HFF-Myc (cell line): ENCODE measurements at regions not wholly inside any gene's neighbourhood (a gene's known extent, or its start where the extent isn't known, plus 50 kb on each side); places are given as distances from the start of the nearest gene placed in this dataset.
A peak's percentile ranks its signal among the peaks of the same experiment; 100 is the strongest.

Experiments used
- DNase-seq: peaks from one replicate; pipeline ENCODE4 v3.0.0-alpha.2; 2011; ENCODE audit warnings: low read depth; ENCODE audit errors: extremely low read depth
- H3K4me3 ChIP-seq: replicated peaks from 2 replicates; pipeline ENCODE4 v1.5.1; 2011; ENCODE audit warnings: low read depth, mild to moderate bottlenecking, control low read depth, low read length
- CTCF ChIP-seq: IDR thresholded peaks from 2 replicates; pipeline ENCODE4 v1.5.1; 2012; ENCODE audit warnings: mild to moderate bottlenecking, low read depth, low read length, control low read depth; ENCODE audit errors: missing control alignments

GRCh38 chr2:70385966-70386595 lies 84.2 kb upstream of the FAM136A start:
- no peak for DNase-seq
- TF ChIP-seq CTCF = no peak
- no peak overlapping the region for H3K4me3 ChIP-seq

GRCh38 chr2:70385204-70385603 lies 83.3 kb upstream of the FAM136A start:
- TF ChIP-seq CTCF = no peak
- DNase-seq = no peak
- no peak overlapping the region for H3K4me3 ChIP-seq

DNA sequence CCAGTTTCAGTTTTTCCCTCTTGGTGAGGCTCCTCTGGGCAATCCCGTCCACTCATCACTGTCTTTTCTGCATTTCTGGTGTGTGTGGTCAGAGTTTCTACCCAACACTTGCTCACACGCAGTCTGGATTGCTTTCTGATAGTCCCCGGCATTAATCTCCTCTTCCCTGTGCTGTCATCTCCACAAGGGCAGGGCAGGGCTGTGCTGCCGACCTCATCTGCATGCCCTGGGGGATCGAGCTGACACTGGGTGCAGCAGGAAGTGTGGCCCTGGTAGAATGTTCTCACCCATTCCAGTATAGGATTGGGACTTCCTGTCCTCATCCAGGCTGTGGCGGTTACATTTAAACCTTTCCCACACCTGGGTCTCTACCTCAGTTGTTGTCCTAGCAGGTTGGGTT lies 80.0 kb upstream of the FAM136A start:
- H3K4me3 ChIP-seq = no peak overlapping the region
- TF ChIP-seq CTCF = no peak
- no peak for DNase-seq

DNA sequence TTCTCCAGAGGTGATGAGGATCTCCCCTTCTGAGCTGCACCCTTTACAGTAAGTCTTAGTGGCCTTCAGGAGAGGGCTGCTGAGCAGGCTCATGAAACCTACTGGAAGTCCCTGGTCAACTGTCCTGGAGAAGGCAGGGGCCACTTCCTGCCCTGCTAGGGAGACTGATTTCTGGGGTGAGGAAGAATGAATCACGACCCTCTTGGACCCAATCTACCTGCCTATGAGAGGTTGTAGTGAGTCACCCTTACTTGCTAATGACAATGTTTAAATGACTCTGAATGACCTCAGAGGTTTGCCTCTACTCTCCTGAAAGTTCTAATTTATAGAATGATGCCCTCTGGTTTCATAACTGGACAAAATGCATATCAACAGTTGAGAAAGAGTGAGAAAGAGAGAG lies 79.4 kb upstream of the FAM136A start:
- no peak for TF ChIP-seq CTCF
- DNase-seq = no peak
- H3K4me3 ChIP-seq = no peak overlapping the region

DNA sequence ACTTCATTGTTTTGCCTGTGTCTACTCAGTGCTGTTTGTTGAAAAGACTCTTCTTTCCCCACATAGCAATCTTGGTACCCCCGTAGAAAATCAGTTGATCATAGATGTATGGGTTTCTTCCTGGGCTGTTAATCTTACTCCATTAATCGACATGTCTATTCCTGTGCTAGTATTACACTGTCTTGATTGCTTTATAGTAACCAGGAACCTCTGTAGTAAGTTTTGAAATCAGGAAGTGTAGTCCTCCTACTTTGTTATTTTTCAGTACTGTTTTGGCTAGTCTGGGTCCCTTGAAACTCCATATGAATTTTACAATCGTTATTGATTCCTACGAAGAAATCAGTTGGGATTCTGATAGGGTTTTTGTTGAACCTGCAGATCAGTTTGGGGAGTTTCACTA lies 78.8 kb upstream of the FAM136A start:
- no peak for DNase-seq
- no peak overlapping the region for H3K4me3 ChIP-seq
- no peak for TF ChIP-seq CTCF

GRCh38 chr2:70374616-70375015 lies 72.7 kb upstream of the FAM136A start:
- no peak overlapping the region for H3K4me3 ChIP-seq
- no peak for TF ChIP-seq CTCF
- DNase-seq = no peak

- no peak for TF ChIP-seq CTCF
- peak; percentile 35 for DNase-seq
- no peak overlapping the region for H3K4me3 ChIP-seq
Observed at GRCh38 chr2:70371753-70372152, 69.9 kb upstream of the FAM136A start.
